ENCODE measurements at regions not wholly inside any gene's neighbourhood (a gene's known extent, or its start where the extent isn't known, plus 50 kb on each side); places are given as distances from the start of the nearest gene placed in this dataset.

DNA sequence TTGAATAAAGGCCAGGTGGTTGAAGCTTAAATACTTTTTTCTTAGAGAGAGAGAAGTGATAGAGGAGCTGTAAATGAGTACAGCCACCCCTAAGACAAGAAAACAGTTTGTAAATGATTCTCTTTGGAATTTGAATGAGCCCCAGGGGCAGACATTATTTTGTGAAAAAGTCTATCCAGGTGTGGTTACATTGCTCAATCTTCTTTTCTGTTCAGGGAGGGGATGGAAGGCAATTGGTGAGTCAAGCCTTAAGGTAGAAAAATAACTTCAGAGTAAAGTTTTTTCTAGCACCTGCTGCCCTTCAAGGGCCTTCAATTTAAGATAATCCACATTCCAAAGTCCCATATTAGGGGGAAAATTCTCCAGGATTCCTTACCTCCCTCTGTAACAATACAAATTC, 646.7 kb downstream of the PDHA2 start:
- H3K27ac Mint-ChIP-seq: no peak overlapping the region
- no peak for ATAC-seq
- Histone ChIP-seq H3K27me3 (ENCODE audit: insufficient read depth) (no peaks in the 10 kb centered on the region), H3K27ac (ENCODE audit: low read depth) (peak overlapping the region; percentile 80), H2AFZ (no peak overlapping the region), H4K20me1 (replicated peaks; ENCODE audit: insufficient read depth) (no peaks in the 10 kb centered on the region), H3K4me3 (no peak overlapping the region), H3K36me3 (ENCODE audit: insufficient read depth) (no peaks in the 10 kb centered on the region), H3K4me2 (no peak overlapping the region), H3K4me1 (ENCODE audit: insufficient read depth) (peaks cover 9% of the 10 kb centered on the region), H3K9me2 (ENCODE audit: insufficient read depth) (peaks cover 10% of the 10 kb centered on the region), H3F3A (replicated peaks; ENCODE audit: low read depth) (no peaks in the 10 kb centered on the region), H3K79me2 (replicated peaks; ENCODE audit: insufficient read depth) (no peaks in the 10 kb centered on the region)
- DNase-seq (ENCODE audit: low spot score): peak; percentile 24
- H3K36me3 Mint-ChIP-seq (ENCODE audit: low read depth): peaks cover 35% of the 10 kb centered on the region
- peaks cover 8% of the 10 kb centered on the region; the same call in 2 of the 3 replicates for H3K4me1 Mint-ChIP-seq
- TF ChIP-seq, protein P1, sequence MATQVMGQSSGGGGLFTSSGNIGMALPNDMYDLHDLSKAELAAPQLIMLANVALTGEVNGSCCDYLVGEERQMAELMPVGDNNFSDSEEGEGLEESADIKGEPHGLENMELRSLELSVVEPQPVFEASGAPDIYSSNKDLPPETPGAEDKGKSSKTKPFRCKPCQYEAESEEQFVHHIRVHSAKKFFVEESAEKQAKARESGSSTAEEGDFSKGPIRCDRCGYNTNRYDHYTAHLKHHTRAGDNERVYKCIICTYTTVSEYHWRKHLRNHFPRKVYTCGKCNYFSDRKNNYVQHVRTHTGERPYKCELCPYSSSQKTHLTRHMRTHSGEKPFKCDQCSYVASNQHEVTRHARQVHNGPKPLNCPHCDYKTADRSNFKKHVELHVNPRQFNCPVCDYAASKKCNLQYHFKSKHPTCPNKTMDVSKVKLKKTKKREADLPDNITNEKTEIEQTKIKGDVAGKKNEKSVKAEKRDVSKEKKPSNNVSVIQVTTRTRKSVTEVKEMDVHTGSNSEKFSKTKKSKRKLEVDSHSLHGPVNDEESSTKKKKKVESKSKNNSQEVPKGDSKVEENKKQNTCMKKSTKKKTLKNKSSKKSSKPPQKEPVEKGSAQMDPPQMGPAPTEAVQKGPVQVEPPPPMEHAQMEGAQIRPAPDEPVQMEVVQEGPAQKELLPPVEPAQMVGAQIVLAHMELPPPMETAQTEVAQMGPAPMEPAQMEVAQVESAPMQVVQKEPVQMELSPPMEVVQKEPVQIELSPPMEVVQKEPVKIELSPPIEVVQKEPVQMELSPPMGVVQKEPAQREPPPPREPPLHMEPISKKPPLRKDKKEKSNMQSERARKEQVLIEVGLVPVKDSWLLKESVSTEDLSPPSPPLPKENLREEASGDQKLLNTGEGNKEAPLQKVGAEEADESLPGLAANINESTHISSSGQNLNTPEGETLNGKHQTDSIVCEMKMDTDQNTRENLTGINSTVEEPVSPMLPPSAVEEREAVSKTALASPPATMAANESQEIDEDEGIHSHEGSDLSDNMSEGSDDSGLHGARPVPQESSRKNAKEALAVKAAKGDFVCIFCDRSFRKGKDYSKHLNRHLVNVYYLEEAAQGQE (IDR thresholded peaks at IDR 0.05; ENCODE audit: unreplicated experiment): no peak
- TF ChIP-seq, protein P2, sequence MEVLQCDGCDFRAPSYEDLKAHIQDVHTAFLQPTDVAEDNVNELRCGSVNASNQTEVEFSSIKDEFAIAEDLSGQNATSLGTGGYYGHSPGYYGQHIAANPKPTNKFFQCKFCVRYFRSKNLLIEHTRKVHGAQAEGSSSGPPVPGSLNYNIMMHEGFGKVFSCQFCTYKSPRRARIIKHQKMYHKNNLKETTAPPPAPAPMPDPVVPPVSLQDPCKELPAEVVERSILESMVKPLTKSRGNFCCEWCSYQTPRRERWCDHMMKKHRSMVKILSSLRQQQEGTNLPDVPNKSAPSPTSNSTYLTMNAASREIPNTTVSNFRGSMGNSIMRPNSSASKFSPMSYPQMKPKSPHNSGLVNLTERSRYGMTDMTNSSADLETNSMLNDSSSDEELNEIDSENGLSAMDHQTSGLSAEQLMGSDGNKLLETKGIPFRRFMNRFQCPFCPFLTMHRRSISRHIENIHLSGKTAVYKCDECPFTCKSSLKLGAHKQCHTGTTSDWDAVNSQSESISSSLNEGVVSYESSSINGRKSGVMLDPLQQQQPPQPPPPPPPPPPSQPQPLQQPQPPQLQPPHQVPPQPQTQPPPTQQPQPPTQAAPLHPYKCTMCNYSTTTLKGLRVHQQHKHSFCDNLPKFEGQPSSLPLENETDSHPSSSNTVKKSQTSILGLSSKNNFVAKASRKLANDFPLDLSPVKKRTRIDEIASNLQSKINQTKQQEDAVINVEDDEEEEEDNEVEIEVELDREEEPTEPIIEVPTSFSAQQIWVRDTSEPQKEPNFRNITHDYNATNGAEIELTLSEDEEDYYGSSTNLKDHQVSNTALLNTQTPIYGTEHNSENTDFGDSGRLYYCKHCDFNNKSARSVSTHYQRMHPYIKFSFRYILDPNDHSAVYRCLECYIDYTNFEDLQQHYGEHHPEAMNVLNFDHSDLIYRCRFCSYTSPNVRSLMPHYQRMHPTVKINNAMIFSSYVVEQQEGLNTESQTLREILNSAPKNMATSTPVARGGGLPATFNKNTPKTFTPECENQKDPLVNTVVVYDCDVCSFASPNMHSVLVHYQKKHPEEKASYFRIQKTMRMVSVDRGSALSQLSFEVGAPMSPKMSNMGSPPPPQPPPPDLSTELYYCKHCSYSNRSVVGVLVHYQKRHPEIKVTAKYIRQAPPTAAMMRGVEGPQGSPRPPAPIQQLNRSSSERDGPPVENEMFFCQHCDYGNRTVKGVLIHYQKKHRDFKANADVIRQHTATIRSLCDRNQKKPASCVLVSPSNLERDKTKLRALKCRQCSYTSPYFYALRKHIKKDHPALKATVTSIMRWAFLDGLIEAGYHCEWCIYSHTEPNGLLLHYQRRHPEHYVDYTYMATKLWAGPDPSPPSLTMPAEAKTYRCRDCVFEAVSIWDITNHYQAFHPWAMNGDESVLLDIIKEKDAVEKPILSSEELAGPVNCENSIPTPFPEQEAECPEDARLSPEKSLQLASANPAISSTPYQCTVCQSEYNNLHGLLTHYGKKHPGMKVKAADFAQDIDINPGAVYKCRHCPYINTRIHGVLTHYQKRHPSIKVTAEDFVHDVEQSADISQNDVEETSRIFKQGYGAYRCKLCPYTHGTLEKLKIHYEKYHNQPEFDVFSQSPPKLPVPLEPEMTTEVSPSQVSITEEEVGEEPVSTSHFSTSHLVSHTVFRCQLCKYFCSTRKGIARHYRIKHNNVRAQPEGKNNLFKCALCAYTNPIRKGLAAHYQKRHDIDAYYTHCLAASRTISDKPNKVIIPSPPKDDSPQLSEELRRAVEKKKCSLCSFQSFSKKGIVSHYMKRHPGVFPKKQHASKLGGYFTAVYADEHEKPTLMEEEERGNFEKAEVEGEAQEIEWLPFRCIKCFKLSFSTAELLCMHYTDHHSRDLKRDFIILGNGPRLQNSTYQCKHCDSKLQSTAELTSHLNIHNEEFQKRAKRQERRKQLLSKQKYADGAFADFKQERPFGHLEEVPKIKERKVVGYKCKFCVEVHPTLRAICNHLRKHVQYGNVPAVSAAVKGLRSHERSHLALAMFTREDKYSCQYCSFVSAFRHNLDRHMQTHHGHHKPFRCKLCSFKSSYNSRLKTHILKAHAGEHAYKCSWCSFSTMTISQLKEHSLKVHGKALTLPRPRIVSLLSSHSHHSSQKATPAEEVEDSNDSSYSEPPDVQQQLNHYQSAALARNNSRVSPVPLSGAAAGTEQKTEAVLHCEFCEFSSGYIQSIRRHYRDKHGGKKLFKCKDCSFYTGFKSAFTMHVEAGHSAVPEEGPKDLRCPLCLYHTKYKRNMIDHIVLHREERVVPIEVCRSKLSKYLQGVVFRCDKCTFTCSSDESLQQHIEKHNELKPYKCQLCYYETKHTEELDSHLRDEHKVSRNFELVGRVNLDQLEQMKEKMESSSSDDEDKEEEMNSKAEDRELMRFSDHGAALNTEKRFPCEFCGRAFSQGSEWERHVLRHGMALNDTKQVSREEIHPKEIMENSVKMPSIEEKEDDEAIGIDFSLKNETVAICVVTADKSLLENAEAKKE (CRISPR knock-in tag; IDR thresholded peaks at IDR 0.05): no peak
- TF ChIP-seq NANOG (IDR thresholded peaks at IDR 0.05; ENCODE audit: borderline replicate concordance): peak; percentile 62
- TF ChIP-seq ZNF331 (CRISPR knock-in tag; IDR thresholded peaks at IDR 0.05; ENCODE audit: low read depth): no peak
- no peak for TF ChIP-seq POLR2AphosphoS5 (IDR thresholded peaks at IDR 0.05; ENCODE audit: low read depth)
- no peak for TF ChIP-seq CREB1 (CRISPR knock-in tag; IDR thresholded peaks at IDR 0.05; ENCODE audit: low read depth)
- H3K9me3 Mint-ChIP-seq: peaks cover 30% of the 10 kb centered on the region
- H3K4me3 Mint-ChIP-seq: no peak overlapping the region
- peaks cover 3% of the 10 kb centered on the region for H3K27me3 Mint-ChIP-seq (ENCODE audit: insufficient read depth, low read depth, poor library complexity)

Data from GM23338 (cell line).